ENCODE measurements at regions not wholly inside any gene's neighbourhood (a gene's known extent, or its start where the extent isn't known, plus 50 kb on each side); places are given as distances from the start of the nearest gene placed in this dataset.

GRCh38 chr3:105032541-105032940 is 334.2 kb upstream of the ALCAM start (continued):
- no peak for TF ChIP-seq CHD7 (IDR thresholded peaks at IDR 0.05; ENCODE audit: insufficient replicate concordance, low read length)
